RWPE1 (cell line): ENCODE measurements at regions not wholly inside any gene's neighbourhood (a gene's known extent, or its start where the extent isn't known, plus 50 kb on each side); places are given as distances from the start of the nearest gene placed in this dataset.

Experiments used
- CTCF ChIA-PET: fragments of 350-600 bp; sonication (Branson Sonifier 250); formaldehyde crosslinking; extraction: SDS; loops from one replicate; lab custom pipeline; 2021; lab: Yijun Ruan, JAX
- POLR2A ChIA-PET: fragments of 400-600 bp; formaldehyde crosslinking; extraction: SDS; loops from one replicate; lab custom pipeline; 2020; ENCODE audit warnings: antibody characterized with exemption; ENCODE audit not compliant: low non-redundant PET; lab: Yijun Ruan, JAX
- DNase-seq: peaks from one replicate; pipeline ENCODE4 v3.0.0; 2012; ENCODE audit warnings: low spot score
- H3K27ac ChIP-seq: fragments of 450-650 bp; 2 replicates; pipeline ENCODE4 v1.5.1; 2017
- TF ChIP-seq, protein P1 (sequence below): fragments of 450-650 bp; conservative IDR thresholded peaks from 2 replicates; pipeline ENCODE4 v1.5.1; 2017; ENCODE audit warnings: low read depth, mild to moderate bottlenecking

GRCh38 chr4:156411531-156411930 is 457.9 kb upstream of the CTSO start:
- ChIA-PET CTCF (no interaction called here), POLR2A (no interaction called here)
- H3K27ac ChIP-seq: no peak overlapping the region
- DNase-seq: no peak
- TF ChIP-seq, protein P1, sequence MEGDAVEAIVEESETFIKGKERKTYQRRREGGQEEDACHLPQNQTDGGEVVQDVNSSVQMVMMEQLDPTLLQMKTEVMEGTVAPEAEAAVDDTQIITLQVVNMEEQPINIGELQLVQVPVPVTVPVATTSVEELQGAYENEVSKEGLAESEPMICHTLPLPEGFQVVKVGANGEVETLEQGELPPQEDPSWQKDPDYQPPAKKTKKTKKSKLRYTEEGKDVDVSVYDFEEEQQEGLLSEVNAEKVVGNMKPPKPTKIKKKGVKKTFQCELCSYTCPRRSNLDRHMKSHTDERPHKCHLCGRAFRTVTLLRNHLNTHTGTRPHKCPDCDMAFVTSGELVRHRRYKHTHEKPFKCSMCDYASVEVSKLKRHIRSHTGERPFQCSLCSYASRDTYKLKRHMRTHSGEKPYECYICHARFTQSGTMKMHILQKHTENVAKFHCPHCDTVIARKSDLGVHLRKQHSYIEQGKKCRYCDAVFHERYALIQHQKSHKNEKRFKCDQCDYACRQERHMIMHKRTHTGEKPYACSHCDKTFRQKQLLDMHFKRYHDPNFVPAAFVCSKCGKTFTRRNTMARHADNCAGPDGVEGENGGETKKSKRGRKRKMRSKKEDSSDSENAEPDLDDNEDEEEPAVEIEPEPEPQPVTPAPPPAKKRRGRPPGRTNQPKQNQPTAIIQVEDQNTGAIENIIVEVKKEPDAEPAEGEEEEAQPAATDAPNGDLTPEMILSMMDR: no peak

DNA sequence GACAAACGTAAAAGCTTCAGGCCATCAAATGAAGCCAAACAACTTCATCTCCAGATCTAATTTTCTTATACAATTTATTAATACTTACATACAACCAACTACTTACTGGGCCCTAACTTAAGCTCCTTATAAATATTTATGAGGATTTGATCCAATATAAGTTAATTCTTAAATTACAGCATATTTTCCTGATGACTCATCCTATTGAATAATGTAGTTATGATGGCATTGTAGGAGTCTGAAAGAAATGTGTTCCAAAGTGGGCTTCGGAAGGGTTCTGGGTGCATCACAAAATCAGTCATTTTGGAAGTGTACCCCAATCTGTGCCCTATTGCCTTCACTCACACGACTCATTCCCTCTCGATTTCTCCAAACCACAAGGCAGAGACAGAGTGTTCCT is 455.1 kb upstream of the CTSO start:
- POLR2A ChIA-PET: no interaction called here
- CTCF ChIA-PET: no interaction called here
- no peak for DNase-seq
- H3K27ac ChIP-seq: no peak overlapping the region
- TF ChIP-seq, protein P1: no peak

- POLR2A ChIA-PET: no interaction called here
- no peak for DNase-seq
Observed at GRCh38 chr4:156401371-156401770, 447.7 kb upstream of the CTSO start.

GRCh38 chr4:156396534-156396933 is 442.9 kb upstream of the CTSO start:
- H3K27ac ChIP-seq: no peak overlapping the region
- ChIA-PET CTCF (no interaction called here), POLR2A (no interaction called here)
- TF ChIP-seq, protein P1: no peak
- no peak for DNase-seq

More at GRCh38 chr4:156401371-156401770, 447.7 kb upstream of the CTSO start:
- H3K27ac ChIP-seq: no peak overlapping the region
- CTCF ChIA-PET: no interaction called here
- TF ChIP-seq, protein P1: no peak

GRCh38 chr4:156391325-156391653 is 437.6 kb upstream of the CTSO start:
- TF ChIP-seq, protein P1: no peak
- ChIA-PET CTCF (no interaction called here), POLR2A (no interaction called here)
- DNase-seq: no peak
- H3K27ac ChIP-seq: no peak overlapping the region

GRCh38 chr4:156390599-156391324 is 437.1 kb upstream of the CTSO start:
- POLR2A ChIA-PET: no interaction called here
- CTCF ChIA-PET: no interaction called here
- TF ChIP-seq, protein P1: no peak
- no peak overlapping the region for H3K27ac ChIP-seq
- DNase-seq: no peak
